GM10266 (cell line): ENCODE measurements at regions not wholly inside any gene's neighbourhood (a gene's known extent, or its start where the extent isn't known, plus 50 kb on each side); places are given as distances from the start of the nearest gene placed in this dataset.

Source experiments
- DNase-seq: peaks from one replicate; pipeline ENCODE4 v3.0.0; 2012; ENCODE audit errors: extremely low spot score
- CTCF ChIP-seq: IDR thresholded peaks from 2 replicates; pipeline ENCODE4 v1.5.1; 2012; ENCODE audit warnings: mild to moderate bottlenecking, low read depth; ENCODE audit not compliant: control insufficient read depth, insufficient read depth; ENCODE audit errors: missing control alignments

- DNase-seq, result no peak
- no peak for TF ChIP-seq CTCF
These were observed 339.2 kb upstream of the GATB start for GRCh38 chr4:152099981-152100378.

GRCh38 chr4:152099555-152099954, 338.7 kb upstream of the GATB start:
- no peak for DNase-seq
- TF ChIP-seq CTCF, result no peak

- TF ChIP-seq CTCF, result no peak
- no peak for DNase-seq
These were observed 338.2 kb upstream of the GATB start for GRCh38 chr4:152099061-152099425.

- no peak for DNase-seq
- TF ChIP-seq CTCF, result no peak
These were observed 337.7 kb upstream of the GATB start for GRCh38 chr4:152098365-152099060.

- no peak for TF ChIP-seq CTCF
- DNase-seq, result no peak
These were observed 336.6 kb upstream of the GATB start for GRCh38 chr4:152097371-152097770.

- DNase-seq, result no peak
- TF ChIP-seq CTCF, result no peak
These were observed 334.9 kb upstream of the GATB start for GRCh38 chr4:152095701-152096070.

GRCh38 chr4:152094970-152095700, 334.3 kb upstream of the GATB start:
- no peak for TF ChIP-seq CTCF
- DNase-seq, result no peak
